ENCODE measurements at regions not wholly inside any gene's neighbourhood (a gene's known extent, or its start where the extent isn't known, plus 50 kb on each side); places are given as distances from the start of the nearest gene placed in this dataset.
"Not testable (repeated sequence)": the region's sequence is repeated elsewhere in the genome, so short reads cannot be mapped to it uniquely, and the experiment has no call there.

DNA sequence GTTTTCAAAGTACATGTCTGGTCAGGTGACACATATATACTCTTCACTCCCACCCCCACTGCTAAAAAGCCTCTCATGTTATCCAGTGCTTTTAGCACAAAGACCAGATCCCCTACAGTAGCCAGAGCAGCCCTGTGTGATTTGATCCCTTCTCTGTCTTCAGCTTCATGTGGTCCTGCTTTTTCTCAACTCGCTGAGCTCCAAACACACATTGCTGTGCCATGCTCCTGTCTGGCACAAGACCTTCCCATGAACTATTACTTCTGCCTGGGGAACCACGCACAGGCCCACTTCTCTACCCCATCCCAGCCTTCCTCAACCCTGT lies 127.1 kb downstream of the RASSF10 start:
- DNase-seq (no peak), ATAC-seq (peak; percentile 15)
- no peaks in the 10 kb centered on the region for H3K36me3 Mint-ChIP-seq (ENCODE audit: low read depth)
- no peak overlapping the region for H3K4me3 Mint-ChIP-seq
- no peak overlapping the region for H3K27ac Mint-ChIP-seq
- H3K27me3 Mint-ChIP-seq = peaks cover 13% of the 10 kb centered on the region
- H3K9me3 Mint-ChIP-seq = no peaks in the 10 kb centered on the region
- H3K4me1 Mint-ChIP-seq = no peaks in the 10 kb centered on the region

DNA sequence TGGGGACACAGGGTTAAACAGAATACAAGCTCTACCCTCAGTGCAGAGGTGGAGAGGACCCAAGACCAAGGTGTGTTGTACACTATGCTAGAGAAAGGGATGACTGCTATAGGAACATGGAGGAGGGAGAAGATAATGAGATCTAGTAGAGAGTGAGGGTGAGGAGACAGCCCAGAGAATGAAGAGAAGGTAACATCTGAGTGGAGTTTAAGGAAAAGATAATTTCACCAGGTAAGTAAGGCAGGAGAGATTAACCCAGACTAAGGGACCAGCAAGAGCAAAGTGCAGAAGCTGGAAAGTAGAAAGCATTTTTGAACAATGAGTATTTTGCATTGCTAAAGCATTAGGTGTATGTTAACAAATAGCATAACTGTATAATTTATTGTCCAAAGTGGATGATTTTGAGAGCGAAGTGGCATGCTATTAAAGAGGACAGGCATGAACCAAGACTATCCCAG lies 128.8 kb downstream of the RASSF10 start:
- no peaks in the 10 kb centered on the region for H3K4me1 Mint-ChIP-seq
- DNase-seq (no peak), ATAC-seq (no peak)
- no peaks in the 10 kb centered on the region for H3K9me3 Mint-ChIP-seq
- H3K27ac Mint-ChIP-seq = no peak overlapping the region
- H3K36me3 Mint-ChIP-seq (ENCODE audit: low read depth) = no peaks in the 10 kb centered on the region
- H3K4me3 Mint-ChIP-seq = no peak overlapping the region
- H3K27me3 Mint-ChIP-seq = peaks cover 11% of the 10 kb centered on the region

DNA sequence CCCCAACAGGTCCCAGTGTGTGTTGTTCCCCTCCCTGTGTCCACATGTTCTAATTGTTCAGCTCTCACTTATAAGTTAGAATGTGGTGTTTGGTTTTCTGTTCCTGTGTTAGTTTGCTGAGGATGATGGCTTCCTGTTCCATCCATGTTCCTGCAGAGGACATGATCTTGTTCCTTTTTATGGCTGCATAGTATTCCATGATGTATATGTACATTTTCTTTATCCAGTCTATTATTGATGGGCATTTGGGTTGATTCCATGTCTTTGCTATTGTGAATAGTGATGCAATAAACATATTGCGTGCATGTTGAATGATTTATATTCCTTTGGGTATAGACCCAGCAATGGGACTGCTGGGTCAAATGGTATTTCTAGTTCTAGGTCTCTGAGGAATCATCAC lies 130.0 kb downstream of the RASSF10 start:
- H3K27ac Mint-ChIP-seq; H3K9me3 Mint-ChIP-seq; ATAC-seq; H3K4me3 Mint-ChIP-seq; H3K36me3 Mint-ChIP-seq (ENCODE audit: low read depth); H3K4me1 Mint-ChIP-seq; DNase-seq: not testable (repeated sequence)
- H3K27me3 Mint-ChIP-seq = peaks cover 12% of the 10 kb centered on the region

DNA sequence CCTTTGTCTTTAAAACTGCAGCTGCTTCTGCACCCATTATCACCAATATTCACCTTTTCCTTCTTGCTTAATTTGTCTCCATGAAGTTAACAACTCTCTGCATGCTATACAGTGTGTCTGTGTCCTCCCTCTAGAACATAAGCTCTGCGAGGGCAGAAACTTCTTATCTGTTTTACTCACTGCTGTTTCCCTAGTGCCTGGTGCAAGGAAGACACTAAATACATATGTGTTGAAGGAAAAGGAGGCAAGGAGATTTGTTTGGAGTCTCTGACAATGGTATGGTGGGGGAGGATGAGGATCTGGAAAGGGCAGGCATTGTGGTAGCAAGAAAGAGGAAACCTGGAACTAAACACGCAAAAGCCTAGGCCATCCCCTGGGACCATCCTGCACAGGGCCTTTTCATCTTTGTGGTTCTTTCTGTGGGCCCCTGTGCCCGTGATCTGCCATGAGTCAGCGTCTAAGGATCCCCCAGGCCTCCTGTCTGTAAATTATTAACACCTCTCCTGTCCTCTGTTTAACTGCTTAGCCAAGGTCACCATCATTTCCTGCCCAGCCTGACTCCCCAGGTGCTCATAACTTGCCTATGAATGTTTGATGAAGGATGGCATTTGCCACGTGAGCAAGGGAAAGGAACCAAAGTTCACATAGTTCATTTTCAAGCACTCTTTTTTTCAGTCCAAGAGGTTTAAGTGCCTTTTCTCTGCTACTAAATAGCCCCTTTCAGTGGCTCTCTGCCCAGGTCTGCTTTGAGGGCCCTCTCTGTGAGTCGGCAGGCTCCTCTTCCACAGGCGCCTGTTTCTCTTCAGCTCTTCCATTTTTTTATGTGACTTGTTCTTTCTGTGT lies 131.1 kb downstream of the RASSF10 start:
- Mint-ChIP-seq H3K9me3 (no peaks in the 10 kb centered on the region), H3K27ac (no peak overlapping the region), H3K4me3 (no peak overlapping the region), H3K27me3 (peaks cover 16% of the 10 kb centered on the region), H3K4me1 (no peaks in the 10 kb centered on the region), H3K36me3 (ENCODE audit: low read depth) (no peaks in the 10 kb centered on the region)
- ATAC-seq (peak; percentile 27), DNase-seq (no peak)

DNA sequence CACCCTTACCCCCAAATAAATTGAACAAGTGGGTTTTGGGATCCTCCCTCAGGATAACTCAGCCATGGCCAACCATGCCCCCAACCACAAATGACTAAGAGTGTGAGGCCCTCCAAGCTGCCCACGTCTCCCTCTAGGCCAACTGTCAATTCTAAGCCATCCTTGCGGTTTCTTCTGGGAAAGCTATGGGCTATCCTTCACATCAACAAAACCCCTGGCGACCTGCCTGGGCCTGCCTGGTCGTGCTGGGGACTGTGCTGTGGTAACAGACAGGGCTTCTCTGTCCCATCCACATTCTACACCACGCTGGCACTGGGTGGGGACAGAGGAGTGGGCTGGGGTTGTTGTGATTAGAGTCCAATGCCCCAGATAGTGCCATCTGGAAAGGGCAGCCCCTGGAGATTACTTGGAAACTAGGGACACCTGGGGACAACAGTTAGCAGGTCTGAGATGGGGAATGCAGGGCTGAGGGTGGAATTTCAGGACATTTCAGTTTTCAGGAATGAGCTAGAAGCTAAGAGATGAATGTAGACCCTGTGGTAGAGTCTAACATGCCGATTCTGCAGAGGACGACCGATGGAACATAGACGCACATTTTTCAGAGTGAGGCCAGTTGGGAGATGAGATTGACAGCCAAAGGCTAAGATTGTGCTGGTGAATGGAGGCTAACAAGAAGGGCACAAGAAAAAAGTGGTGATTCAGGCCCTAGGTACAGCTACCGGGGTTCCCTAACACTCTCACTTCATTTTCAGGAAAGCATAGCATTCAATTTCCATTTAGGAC lies 131.9 kb downstream of the RASSF10 start:
- no peak overlapping the region for H3K4me3 Mint-ChIP-seq
- H3K27me3 Mint-ChIP-seq = peaks cover 16% of the 10 kb centered on the region
- no peak for DNase-seq
- no peaks in the 10 kb centered on the region for H3K4me1 Mint-ChIP-seq
- no peak overlapping the region for H3K27ac Mint-ChIP-seq
- no peak for ATAC-seq
- no peaks in the 10 kb centered on the region for H3K36me3 Mint-ChIP-seq (ENCODE audit: low read depth)
- H3K9me3 Mint-ChIP-seq = no peaks in the 10 kb centered on the region

DNA sequence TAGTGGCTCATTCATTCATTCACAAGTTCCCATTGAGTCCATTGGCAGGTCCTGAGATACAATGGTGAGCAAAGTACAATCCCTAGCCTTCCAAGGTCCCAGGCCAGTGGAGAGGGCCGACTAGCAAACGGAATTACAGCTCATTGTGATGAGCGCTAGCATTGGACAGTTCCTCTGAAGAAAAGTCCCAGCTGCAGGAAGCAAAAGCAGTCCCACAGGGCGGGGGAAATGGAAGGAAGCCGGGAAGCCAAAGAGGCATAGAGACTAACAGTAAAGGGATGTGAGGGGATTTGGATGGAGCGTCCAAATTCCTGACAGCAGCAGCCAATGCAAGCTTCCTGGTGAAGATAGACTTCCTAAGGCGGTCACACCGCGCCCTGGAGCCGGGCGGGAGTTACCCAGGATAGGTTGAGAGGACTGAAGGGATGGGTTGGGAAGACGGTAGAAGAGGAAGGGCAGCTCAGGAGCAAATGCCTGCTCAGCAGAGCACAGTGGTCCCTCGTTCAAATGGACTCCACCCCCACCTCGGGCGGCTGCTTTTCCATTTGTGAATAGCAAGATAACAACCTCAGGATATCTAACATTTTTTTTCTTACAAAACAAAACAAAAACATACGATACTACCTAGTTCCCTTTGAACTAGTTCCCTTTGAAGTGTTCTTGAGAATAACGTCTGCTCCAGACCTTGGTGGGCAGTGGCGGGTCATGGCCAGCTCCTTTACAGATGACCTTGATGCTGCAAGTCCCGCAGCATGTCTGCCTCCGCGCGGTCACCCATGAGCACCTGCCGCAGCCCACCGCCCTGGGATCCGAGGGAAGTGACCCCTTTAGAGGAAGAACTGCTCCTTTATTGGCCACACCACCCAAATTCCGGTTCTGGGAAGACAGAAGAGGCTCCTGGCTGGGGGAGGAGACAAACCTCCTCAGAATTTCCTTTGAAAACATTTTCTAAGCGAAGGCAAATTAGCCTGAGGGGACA lies 132.9 kb downstream of the RASSF10 start:
- peaks cover 16% of the 10 kb centered on the region for H3K27me3 Mint-ChIP-seq
- H3K4me3 Mint-ChIP-seq = no peak overlapping the region
- no peaks in the 10 kb centered on the region for H3K36me3 Mint-ChIP-seq (ENCODE audit: low read depth)
- no peak overlapping the region for H3K27ac Mint-ChIP-seq
- DNase-seq (no peak), ATAC-seq (no peak)
- no peaks in the 10 kb centered on the region for H3K4me1 Mint-ChIP-seq
- H3K9me3 Mint-ChIP-seq = no peaks in the 10 kb centered on the region

DNA sequence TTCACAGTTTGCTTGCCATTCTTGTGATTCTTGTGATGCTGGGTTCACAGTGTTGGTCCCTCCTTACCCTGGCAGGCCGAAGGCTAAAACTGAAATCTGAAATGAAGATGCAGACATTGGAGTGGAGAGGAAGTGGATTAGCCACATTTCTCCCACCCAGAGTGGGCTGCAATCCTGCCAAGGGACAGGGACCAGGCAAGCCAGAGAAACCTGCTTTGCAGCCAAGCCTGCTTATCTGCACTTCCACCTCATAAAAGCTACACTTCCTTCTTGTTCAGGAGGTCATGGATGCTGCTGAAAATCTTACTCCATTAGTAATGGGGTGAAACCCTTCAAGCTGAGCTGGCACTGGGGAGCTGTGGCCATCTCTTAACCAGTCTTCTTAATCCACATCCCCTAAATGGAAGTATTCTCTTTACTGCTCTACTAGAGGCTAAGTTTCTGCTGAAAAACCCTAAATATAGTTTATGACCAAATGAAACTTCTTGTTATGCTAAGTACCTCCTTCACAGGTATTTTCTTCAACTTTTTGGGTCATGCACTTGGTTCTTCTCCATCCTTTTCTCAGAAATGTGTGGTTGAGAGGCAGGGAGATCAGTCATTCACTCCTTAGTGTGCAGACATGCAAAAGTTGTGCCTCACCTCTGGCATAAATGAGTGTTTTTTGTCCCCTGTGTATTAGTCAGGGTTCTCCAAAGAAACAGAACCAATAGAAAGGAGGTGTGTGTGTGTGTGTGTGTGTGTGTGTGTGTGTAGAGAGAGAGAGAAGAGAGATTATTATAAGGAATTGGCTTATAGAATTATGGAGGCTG lies 133.9 kb upstream of the BMAL1 start:
- H3K4me3 Mint-ChIP-seq = no peak overlapping the region
- H3K36me3 Mint-ChIP-seq (ENCODE audit: low read depth) = no peaks in the 10 kb centered on the region
- H3K4me1 Mint-ChIP-seq = no peaks in the 10 kb centered on the region
- no peaks in the 10 kb centered on the region for H3K9me3 Mint-ChIP-seq
- H3K27me3 Mint-ChIP-seq = peaks cover 11% of the 10 kb centered on the region
- ATAC-seq (no peak), DNase-seq (no peak)
- H3K27ac Mint-ChIP-seq = no peak overlapping the region

DNA sequence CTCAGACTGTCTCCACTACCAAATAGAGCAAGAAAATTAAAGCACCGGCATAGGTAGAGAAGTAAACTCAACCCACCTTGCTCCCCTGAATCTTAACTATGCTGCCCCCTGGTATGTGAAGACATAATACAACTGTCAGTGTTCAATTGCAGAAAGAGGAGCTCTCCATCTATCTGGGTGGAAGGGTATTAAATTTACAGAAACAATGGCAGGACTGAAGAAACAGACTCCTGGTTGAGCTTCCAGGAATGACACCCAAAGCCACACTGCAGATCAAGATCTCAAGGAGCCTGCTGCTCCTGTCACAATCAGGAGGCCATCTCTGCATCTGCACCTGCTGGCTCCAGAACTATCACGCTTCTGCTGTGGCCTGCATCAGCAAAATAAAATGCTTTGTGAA lies 132.1 kb upstream of the BMAL1 start:
- H3K27ac Mint-ChIP-seq = no peak overlapping the region
- no peak overlapping the region for H3K4me3 Mint-ChIP-seq
- DNase-seq (no peak), ATAC-seq (no peak)
- peaks cover 5% of the 10 kb centered on the region for H3K27me3 Mint-ChIP-seq
- H3K9me3 Mint-ChIP-seq = no peaks in the 10 kb centered on the region
- H3K4me1 Mint-ChIP-seq = no peaks in the 10 kb centered on the region
- no peaks in the 10 kb centered on the region for H3K36me3 Mint-ChIP-seq (ENCODE audit: low read depth)

DNA sequence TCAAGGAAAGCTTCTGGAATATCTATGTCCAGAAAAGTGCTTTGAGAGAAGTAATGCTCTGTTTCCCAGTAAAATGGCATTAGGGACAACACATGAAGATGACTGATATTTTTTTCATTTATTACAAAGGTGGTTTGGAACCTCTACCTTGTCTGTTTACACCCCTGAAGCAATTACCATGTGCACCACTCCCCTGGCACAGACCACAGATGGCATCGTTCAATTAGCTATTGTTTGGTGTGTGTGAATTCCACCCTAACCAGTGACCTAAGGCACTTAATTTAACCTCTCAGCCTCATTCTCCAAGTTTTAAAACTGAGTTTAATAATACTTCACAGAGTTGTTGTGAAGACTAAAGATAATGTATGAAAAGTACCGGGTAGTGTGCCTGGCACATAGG lies 127.6 kb upstream of the BMAL1 start:
- ATAC-seq = no peak

DNA sequence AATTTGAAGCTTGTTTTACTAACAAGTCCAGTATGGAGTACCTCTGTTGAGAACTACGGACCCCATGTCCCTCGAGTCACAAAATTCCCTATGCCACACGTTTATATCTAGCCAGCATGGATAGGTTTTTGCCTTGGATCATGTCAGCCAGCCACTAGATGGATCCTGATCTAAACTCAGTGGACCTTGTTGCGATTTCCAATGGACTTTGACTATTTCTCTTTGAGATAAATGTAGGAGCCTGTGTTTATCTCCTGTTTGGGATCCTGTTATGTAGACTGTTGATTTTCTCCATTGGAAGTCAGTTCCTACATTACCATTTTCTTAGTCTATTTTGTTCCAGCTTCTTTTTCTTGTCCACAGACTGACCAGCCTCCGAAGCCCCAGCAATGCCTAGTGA lies 127.1 kb upstream of the BMAL1 start:
- Mint-ChIP-seq H3K4me3 (no peak overlapping the region), H3K27ac (no peak overlapping the region), H3K9me3 (no peaks in the 10 kb centered on the region), H3K27me3 (peaks cover 5% of the 10 kb centered on the region), H3K36me3 (ENCODE audit: low read depth) (no peaks in the 10 kb centered on the region), H3K4me1 (no peaks in the 10 kb centered on the region)
- no peak for DNase-seq
- no peak for ATAC-seq

More for the DNA sequence above, 127.6 kb upstream of the BMAL1 start:
- no peak overlapping the region for H3K27ac Mint-ChIP-seq
- H3K9me3 Mint-ChIP-seq = no peaks in the 10 kb centered on the region
- H3K27me3 Mint-ChIP-seq = peaks cover 3% of the 10 kb centered on the region
- no peak for DNase-seq
- H3K36me3 Mint-ChIP-seq (ENCODE audit: low read depth) = no peaks in the 10 kb centered on the region
- no peak overlapping the region for H3K4me3 Mint-ChIP-seq
- H3K4me1 Mint-ChIP-seq = no peaks in the 10 kb centered on the region

DNA sequence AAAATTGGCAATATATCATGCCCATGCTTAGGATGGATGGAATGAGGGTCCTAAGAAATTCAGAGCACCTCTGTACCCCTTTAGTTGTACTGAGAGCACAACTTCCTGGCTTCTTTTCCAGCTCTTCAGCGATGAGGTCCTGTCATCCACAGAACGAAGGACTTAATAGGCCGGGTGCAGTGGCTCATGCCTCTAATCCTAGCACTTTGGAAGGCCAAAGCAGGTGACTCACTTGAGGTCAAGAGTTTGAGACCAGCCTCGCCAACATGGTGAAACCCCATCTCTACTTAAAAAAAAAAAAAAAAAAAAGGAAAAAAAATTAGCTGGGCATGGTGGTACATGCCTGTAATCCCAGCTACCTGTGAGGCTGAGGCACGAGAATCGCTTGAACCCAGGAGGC lies 125.3 kb upstream of the BMAL1 start:
- Mint-ChIP-seq H3K4me1 (no peaks in the 10 kb centered on the region), H3K27ac (no peak overlapping the region), H3K9me3 (no peaks in the 10 kb centered on the region), H3K4me3 (no peak overlapping the region), H3K27me3 (peaks cover 9% of the 10 kb centered on the region), H3K36me3 (ENCODE audit: low read depth) (no peaks in the 10 kb centered on the region)
- ATAC-seq (no peak), DNase-seq (no peak)

DNA sequence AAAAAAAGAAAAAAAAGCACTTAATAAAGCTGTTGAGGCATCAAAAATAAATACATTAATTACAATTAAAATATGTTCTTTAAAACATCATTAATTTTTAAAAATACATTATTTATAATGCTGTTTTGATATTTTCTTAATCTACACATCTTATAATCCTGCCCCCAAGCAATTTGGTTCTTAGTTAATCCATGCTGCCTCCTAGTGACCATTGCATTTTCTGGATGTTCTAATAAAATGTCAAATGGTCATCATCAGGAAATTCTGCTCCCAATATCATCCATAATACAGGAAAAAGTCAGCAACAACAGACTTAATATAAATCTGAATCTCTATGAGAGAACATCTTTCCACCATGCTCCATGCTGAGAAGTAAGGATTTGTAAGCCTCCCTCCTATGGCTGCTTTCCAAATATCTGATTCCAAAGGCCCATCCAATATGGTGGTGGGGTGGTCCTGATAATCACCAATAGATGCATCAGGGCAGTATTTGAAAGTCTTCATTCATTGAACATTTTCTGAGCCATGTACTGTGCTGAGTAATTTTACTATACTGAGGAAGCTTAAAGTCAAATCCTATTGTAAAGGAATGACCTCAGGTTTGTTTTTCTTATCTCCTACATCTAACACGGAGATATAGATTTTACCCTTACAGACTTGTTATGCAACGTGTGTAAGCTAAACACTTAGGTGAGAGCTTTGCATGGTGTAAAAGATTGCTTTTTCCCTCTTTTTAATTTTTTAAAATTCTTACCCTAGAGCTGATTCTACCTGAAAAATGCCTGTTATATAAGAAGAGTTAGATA lies 124.7 kb upstream of the BMAL1 start:
- ATAC-seq = no peak
- Mint-ChIP-seq H3K27me3 (peaks cover 11% of the 10 kb centered on the region), H3K27ac (no peak overlapping the region), H3K4me1 (no peaks in the 10 kb centered on the region), H3K4me3 (no peak overlapping the region), H3K9me3 (no peaks in the 10 kb centered on the region), H3K36me3 (ENCODE audit: low read depth) (no peaks in the 10 kb centered on the region)
- DNase-seq = no peak

DNA sequence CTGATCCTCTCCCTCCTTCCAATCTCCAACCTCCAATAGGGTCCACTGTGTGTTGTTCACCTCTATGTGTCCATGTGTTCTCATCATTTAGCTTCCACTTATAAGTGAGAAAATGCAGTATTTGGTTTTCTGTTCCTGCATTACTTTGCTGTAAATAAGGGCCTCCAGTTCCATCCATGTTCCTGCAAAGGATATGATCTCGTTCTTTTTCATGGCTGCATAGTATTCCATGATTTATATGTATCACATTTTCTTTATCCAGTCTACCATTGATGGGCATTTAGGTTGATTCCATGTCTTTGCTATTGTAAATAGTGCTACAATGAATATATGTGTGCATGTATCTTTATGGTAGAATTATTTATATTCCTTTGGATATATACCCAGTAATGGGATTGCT lies 123.2 kb upstream of the BMAL1 start:
- not testable (repeated sequence) for H3K9me3 Mint-ChIP-seq; H3K4me1 Mint-ChIP-seq; ATAC-seq; H3K27ac Mint-ChIP-seq; H3K36me3 Mint-ChIP-seq (ENCODE audit: low read depth); DNase-seq; H3K4me3 Mint-ChIP-seq
- peaks cover 12% of the 10 kb centered on the region for H3K27me3 Mint-ChIP-seq

Measured in activated naive CD8-positive, alpha-beta T cell treated with anti-CD3 and anti-CD28 coated beads, Interleukin-2, amount 50 U/mL, for 24 hours (primary cell).